ENCODE measurements at regions not wholly inside any gene's neighbourhood (a gene's known extent, or its start where the extent isn't known, plus 50 kb on each side); places are given as distances from the start of the nearest gene placed in this dataset.

- TF ChIP-seq, protein P1, sequence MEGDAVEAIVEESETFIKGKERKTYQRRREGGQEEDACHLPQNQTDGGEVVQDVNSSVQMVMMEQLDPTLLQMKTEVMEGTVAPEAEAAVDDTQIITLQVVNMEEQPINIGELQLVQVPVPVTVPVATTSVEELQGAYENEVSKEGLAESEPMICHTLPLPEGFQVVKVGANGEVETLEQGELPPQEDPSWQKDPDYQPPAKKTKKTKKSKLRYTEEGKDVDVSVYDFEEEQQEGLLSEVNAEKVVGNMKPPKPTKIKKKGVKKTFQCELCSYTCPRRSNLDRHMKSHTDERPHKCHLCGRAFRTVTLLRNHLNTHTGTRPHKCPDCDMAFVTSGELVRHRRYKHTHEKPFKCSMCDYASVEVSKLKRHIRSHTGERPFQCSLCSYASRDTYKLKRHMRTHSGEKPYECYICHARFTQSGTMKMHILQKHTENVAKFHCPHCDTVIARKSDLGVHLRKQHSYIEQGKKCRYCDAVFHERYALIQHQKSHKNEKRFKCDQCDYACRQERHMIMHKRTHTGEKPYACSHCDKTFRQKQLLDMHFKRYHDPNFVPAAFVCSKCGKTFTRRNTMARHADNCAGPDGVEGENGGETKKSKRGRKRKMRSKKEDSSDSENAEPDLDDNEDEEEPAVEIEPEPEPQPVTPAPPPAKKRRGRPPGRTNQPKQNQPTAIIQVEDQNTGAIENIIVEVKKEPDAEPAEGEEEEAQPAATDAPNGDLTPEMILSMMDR (IDR thresholded peaks at IDR 0.05; ENCODE audit: low read depth, low read length): no peak
- no peak for TF ChIP-seq MAX (IDR thresholded peaks at IDR 0.05; ENCODE audit: low read depth, low read length)
Observed at GRCh38 chr6:49325891-49326290, 137.2 kb downstream of the MMUT start.

All from NB4 (cell line).